ENCODE measurements at regions not wholly inside any gene's neighbourhood (a gene's known extent, or its start where the extent isn't known, plus 50 kb on each side); places are given as distances from the start of the nearest gene placed in this dataset.
"Not testable (repeated sequence)": the region's sequence is repeated elsewhere in the genome, so short reads cannot be mapped to it uniquely, and the experiment has no call there.

DNA sequence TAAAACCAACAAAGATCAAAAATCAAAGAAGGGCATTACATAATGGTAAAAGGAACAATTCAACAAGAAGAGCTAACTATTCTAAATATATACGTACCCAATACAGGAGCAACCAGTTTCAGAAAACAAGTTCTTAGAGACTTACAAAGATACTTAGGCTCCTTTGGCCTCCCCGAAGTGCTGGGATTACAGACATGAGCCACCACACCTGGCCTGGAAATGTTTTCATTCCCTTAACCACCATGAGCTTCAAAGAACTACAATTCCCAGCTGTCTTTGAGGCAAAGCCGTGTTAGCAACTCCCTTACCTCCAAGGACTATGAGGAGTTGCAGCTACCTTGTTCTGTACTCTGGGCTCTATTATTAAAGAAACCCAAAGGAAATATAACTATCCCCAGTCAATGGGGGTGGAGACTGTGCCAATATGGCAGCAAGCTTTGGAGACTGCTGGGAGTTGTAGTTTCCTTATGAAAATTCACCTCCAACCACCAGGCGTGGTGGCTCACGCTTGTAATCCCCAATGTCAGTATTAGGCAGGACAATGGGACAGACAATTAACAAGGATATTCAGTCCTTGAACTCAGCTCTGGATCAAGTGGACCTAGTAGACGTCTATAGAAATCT, 893.9 kb downstream of the SLC6A15 start:
- DNase-seq = not testable (repeated sequence)

- DNase-seq = no peak
Observed at GRCh38 chr12:84016956-84017355, 895.6 kb downstream of the SLC6A15 start.

DNA sequence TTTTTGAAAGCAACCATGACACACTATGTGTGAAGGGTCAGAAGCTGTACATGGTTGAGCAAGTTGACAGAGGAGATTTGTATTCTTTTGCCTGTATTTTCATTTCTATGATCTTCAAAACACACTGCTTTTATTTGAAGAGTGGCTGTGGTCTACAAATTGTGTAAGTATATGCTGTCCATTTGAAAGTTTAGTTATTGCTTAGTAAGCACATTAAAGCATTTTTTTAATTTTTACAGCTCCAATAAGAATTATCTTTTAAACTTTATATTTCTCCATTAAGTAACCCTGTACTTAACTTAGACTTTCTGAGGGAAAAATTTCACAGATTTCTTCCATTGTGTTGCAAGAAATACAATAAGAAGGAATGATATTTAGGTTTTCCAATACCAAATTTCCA, 915.2 kb downstream of the SLC6A15 start:
- DNase-seq = no peak

DNA sequence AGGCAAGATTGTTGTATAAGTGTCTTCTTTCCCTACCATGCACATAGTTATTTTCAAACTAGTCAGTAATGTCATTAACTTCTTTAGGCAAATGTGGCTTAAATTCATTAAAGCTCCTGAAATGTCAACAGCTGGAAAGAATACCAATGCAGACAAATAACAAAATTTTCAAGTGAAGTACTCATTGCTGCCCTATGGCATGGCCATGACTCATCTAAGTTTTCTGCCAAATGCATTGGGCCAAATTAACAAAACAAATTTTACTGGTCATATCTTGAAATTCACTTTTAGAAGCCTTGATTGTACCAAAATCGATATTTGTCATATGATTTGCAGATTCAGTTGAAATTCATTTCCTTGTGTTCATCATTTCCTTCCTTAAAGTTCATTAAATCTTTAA, 915.9 kb downstream of the SLC6A15 start:
- DNase-seq = no peak

- DNase-seq = no peak
Observed at GRCh38 chr12:83985084-83985483, 927.5 kb downstream of the SLC6A15 start.

- DNase-seq = no peak
Observed at GRCh38 chr12:83980398-83980797, 932.2 kb downstream of the SLC6A15 start.

- DNase-seq = no peak
Observed at GRCh38 chr12:83979785-83980184, 932.8 kb downstream of the SLC6A15 start.

DNA sequence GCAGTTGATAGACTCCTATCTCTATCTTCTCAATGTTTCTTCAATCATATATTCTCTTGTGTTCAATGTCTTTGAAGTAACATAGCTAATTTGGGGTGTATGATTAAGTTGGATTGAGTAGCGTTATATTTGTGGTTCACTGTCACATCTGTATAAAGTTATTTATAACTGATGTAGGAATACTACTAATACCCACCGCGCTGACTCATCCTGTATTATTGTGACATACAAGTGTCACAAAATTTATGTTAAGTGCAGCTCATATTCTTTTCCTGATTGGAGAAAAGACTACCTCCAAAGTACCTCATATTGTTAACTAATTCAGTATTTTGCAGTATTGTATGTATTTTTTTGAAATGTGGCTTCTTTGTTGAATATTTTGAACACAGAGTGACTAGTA, 940.8 kb downstream of the SLC6A15 start:
- DNase-seq = no peak

DNA sequence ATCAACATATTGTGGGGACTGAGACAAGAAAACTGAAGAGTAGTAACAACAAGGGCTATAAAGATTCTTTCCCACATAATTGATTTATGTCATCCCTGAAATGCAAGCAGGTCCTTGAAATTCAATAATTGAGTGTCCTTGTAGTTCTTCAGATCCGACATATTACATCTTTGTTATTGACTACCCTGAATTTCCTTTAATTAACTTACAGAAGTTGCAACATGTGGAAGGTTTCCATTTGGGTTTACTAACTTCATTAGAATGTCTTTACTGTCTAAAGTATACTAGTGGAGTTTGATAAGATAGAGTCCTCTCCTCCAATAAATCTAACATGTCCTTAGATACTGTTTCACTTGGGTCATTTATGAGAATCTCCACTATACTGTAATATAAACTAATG, 951.8 kb downstream of the SLC6A15 start:
- no peak for DNase-seq

DNA sequence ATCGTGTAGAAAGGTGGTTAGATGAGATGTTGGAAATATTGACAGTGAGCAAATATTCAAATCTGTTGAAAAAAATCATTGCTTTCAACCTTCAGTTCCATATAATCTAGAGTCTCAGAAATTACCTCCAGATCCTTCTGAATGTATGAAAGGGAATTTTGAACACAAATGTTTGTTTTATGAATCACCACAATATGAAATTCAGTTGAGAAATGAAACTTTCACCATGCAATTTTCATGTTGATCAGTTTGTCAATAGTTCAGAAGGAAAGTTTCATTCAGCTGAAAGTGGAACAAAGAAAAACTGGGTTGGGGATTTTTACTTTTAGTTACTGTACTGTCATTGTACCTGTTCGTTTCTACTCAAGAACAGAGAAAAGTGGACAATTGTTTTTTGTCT, 953.6 kb downstream of the SLC6A15 start:
- no peak for DNase-seq

GRCh38 chr12:83954956-83955601, 957.5 kb downstream of the SLC6A15 start:
- no peak for DNase-seq

DNA sequence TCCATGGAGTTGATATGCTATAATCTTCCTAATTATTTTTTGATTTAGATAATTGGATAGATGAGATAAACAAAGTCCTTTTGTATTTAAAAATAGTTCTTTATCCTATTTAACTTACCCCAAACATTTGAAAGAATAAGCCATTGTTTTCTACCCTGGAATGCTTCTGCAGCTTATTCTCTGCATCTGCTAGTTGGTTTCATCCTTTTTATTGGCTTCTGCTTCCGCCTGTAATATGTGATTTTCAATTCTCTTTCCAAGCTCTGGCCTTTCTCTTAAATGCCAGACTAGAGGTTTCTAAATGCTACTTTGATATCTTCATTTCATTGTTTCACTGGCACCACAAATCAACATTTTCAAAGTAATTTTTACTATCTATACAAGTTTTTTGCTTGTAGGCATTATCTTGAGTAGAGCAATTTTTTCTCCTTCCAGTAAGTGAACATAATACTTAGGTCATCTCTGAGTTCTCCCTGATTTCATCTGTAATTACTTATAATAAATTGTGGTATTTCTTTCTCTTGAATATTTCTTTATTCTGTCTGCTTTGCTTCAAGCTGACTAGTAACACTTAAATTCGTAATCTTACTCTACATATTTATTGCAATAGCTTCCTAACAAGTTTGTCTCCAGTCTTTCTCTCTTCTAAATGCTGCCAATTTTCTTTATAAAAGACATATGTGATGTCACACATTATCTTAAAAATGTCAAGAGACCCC, 958.4 kb downstream of the SLC6A15 start:
- DNase-seq = no peak

GRCh38 chr12:83945871-83946270, 966.7 kb downstream of the SLC6A15 start:
- DNase-seq = no peak

DNA sequence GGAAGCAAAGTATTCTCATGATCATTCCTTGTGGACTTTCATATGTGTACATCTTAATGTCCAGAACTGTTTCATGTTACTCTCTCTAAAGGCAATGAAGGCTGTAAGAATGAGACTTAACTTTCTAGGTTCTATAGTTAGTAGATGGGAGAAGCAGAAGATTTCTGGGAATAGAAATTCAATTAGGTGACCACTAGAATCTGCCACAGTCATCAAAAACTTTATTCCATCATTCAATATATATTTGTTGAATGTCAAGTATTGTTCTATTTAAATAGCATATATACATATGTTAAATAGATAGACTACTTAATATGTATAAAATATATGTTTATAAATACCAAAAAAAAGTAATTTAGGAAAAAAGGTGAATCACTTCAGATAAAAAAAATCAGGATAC, 972.9 kb downstream of the SLC6A15 start:
- no peak for DNase-seq

GRCh38 chr12:83933615-83934014, 979.0 kb downstream of the SLC6A15 start:
- no peak for DNase-seq

DNA sequence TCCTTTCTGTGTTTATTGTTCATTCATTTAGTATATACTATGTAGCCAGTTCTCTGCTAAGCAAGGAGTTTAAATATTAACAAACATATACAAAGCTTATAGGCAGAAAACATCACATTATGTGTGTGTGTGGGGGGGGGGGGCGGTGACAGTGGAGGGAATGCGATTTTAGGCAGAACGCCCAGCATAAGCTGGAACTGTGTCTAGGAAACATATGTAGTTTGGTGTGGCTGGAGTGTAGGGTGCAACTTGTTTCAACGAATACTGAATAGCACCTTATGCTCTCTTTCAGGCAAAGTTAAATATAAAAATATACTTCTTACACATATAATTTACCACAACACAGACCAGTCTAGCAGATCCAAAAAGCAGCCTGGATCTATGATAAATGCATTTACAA, 980.6 kb downstream of the SLC6A15 start:
- no peak for DNase-seq

GRCh38 chr12:83931451-83931850, 981.1 kb downstream of the SLC6A15 start:
- DNase-seq = no peak

- not testable (repeated sequence) for DNase-seq
Observed at GRCh38 chr12:83929792-83930191, 982.8 kb downstream of the SLC6A15 start.

DNA sequence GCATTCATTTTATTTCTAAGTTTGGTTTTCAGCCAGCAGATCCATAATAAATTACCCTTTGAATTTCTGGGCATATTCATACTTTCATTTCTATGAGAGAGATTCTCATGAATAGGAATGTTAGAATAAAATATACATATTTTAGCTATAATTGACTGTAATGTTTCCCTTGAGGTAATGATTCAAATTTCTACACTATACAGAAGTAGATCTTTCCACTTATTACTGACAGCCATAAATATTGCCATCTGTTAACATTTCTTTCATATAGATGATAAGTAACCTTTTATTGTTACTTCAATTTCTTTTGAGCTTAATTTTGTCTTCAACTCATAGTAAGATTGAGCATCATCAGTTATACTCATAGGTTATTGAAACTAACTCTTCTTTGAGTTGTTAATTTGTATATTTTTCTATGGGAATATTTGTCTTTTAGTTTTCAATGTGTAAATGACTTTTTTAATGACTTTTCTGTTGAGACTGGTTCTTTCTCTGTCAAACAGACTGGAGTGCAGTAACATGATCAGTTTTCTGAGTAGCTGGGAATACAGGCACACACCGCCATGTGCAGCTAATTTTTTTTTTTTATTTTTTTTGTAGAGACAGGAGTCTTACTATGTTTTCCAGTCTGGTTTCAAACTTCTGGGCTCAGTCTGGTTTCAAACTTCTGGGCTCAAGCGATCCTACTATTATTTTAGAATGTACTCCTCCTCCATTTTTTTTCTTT, 991.6 kb downstream of the SLC6A15 start:
- no peak for DNase-seq

DNA sequence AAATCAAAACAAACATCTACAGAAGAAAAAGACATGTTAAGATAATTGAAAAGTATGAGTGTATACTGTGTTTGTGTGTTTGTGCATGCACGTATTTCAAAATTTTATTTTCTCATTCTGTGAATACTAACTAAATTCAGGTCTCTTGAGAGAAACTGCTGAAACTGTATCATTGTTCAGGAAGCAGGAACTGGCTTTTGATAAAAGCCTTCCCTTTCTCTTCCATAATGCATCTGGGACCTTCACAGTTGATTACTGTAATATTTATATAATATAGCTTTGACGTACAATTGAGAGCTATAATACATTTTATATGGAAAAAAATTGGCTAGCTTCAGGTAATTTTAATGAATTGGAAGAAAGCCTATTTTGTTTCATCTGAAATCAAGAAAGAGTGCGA, 993.5 kb downstream of the SLC6A15 start:
- no peak for DNase-seq

- no peak for DNase-seq
Observed at GRCh38 chr12:83904175-83904574, 1008.4 kb downstream of the SLC6A15 start.

DNA sequence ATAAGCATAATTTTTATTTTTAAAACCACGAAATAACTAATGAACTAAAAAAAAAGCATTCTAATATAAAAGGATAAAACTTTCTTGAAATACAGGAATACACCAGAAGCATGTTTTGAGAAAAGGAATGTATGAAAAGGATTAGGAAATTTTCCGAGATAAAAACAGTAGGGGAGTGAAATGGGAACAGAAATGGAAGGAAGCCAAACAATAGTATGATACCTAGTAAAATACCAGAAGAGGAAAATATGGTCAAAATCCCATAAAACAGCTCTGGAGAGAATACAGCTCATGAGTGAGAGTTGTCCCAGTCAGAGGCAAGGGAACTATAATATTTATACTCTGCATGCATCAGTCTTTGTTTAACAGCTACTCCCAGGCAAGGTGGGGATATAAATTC, 1016.2 kb downstream of the SLC6A15 start:
- DNase-seq = no peak

DNA sequence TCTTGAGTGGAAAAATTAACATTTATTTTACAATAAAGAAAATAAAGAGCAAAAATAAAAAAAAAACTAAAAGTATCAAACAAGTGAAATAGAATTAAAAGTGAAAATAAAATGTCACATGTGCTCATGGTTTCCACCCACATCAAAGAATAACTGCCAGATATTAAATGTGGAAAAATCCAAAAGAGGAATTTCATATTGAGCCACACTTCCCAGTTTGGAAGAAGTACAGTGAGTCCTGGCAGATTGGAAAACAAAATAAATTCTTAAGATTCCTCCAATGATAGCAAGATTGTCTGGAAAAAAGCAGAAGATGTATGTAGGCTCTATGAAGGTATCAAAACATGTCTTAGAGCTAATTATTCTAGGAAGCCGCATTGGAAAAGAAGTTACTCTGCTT, 1019.5 kb downstream of the SLC6A15 start:
- DNase-seq = no peak

DNA sequence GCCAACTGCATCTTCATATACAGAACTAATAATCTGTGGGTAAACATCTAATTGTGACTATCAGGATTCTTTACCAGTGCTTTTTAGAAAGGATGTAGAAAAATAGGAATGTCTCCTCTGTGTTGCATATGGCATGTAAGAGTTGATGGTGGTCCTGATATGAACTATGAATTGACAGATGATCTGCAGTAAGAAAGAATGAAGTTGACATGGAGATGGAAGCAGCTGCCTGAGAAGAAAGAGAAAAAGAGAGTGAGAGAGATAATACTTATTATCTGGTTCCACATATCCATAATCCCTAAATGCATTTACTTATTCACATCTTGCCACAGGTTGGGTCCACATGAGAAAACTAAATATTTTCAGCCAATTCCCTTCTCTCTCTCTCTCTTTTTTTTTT, 1022.9 kb downstream of the SLC6A15 start:
- DNase-seq = no peak
